H1 (cell line): ENCODE measurements at regions not wholly inside any gene's neighbourhood (a gene's known extent, or its start where the extent isn't known, plus 50 kb on each side); places are given as distances from the start of the nearest gene placed in this dataset.

Experiments used
- CTCF ChIA-PET: fragments of 300-600 bp; sonication (Branson Sonifier 250); formaldehyde crosslinking; loops from one replicate; lab custom pipeline; 2021; ENCODE audit not compliant: partially characterized antibody; lab: Charles Lee
- POLR2A ChIA-PET: fragments of 300-600 bp; sonication (Branson Sonifier 250); formaldehyde crosslinking; loops from one replicate; lab custom pipeline; 2021; ENCODE audit warnings: inconsistent platforms; ENCODE audit not compliant: partially characterized antibody; lab: Charles Lee
- DNase-seq, 2 experiments: peaks; one replicate each; pipeline versions ENCODE4 v3.0.0 to v3.0.0-alpha.2; 2010 to 2022; ENCODE audit warnings: low spot score in 2 of 2, low read depth in 1 of 2, mixed read lengths in 1 of 2
- FAIRE-seq: peaks from 2 replicates; lab custom pipeline; 2011; peaks lifted over from hg19 to GRCh38; lab: Jason Lieb, UNC
- H2AFZ ChIP-seq: 2 replicates; pipeline ENCODE4 v1.8.1; 2012; ENCODE audit warnings: low read length, inconsistent platforms
- H2AK5ac ChIP-seq: 2 replicates; pipeline ENCODE4 v1.6.1; 2013; ENCODE audit warnings: low read depth, low read length
- H2BK120ac ChIP-seq: replicated peaks from 2 replicates; pipeline ENCODE3; 2013; ENCODE audit warnings: low read depth, low read length, inconsistent platforms
- H2BK12ac ChIP-seq: 2 replicates; pipeline ENCODE4 v1.6.1; 2013; ENCODE audit warnings: low read depth, low read length
- H2BK15ac ChIP-seq: 2 replicates; pipeline ENCODE4 v1.6.1; 2013; ENCODE audit warnings: low read length
- H2BK20ac ChIP-seq: 2 replicates; pipeline ENCODE4 v1.6.1; 2013; ENCODE audit warnings: low read length
- H2BK5ac ChIP-seq: 2 replicates; pipeline ENCODE4 v1.6.1; 2013; ENCODE audit warnings: low read depth, low read length
- H3K14ac ChIP-seq: 2 replicates; pipeline ENCODE4 v1.6.1; 2013; ENCODE audit warnings: inconsistent platforms; ENCODE audit not compliant: insufficient read length
- H3K18ac ChIP-seq: 2 replicates; pipeline ENCODE4 v1.6.1; 2013; ENCODE audit warnings: low read length; ENCODE audit errors: extremely low read depth
- H3K23ac ChIP-seq: 2 replicates; pipeline ENCODE4 v1.6.1; 2013; ENCODE audit warnings: inconsistent platforms; ENCODE audit not compliant: insufficient read length
- H3K23me2 ChIP-seq: 2 replicates; pipeline ENCODE4 v1.6.1; 2013; ENCODE audit warnings: low read depth, low read length
- H3K27ac ChIP-seq: 2 replicates; pipeline ENCODE4 v1.6.1; 2011; ENCODE audit warnings: low read depth, low read length, inconsistent platforms
- H3K27me3 ChIP-seq, 4 experiments: replicated peaks in 1 of 4; 1 replicate in 1 of 4; 2 replicates in 3 of 4; pipeline versions ENCODE4 v1.6.1 to v1.8.1; 2011 to 2013; ENCODE audit warnings: low read length in 3 of 4, mild to moderate bottlenecking in 3 of 4, inconsistent platforms in 2 of 4, mixed read lengths in 2 of 4, moderate library complexity in 1 of 4; ENCODE audit not compliant: control insufficient read depth in 3 of 4, insufficient read depth in 3 of 4; ENCODE audit errors: extremely low read depth in 1 of 4
- H3K36me3 ChIP-seq, 4 experiments: 2 replicates each; pipeline versions ENCODE4 v1.6.1 to v1.8.1; 2011 to 2013; ENCODE audit warnings: mild to moderate bottlenecking in 4 of 4, low read length in 3 of 4, moderate library complexity in 2 of 4, control low read depth in 1 of 4, inconsistent platforms in 1 of 4; ENCODE audit not compliant: insufficient read depth in 4 of 4, control insufficient read depth in 2 of 4
- H3K4ac ChIP-seq: replicated peaks from 2 replicates; pipeline ENCODE3; 2013; ENCODE audit warnings: low read length, low read depth, mixed read lengths, inconsistent platforms; ENCODE audit not compliant: insufficient read length
- H3K4me1 ChIP-seq, 4 experiments: replicated peaks in 1 of 4; 1 replicate in 1 of 4; 2 replicates in 3 of 4; pipeline versions ENCODE4 v1.6.1 to v1.8.1; 2011 to 2013; ENCODE audit warnings: low read length in 3 of 4, inconsistent platforms in 2 of 4, mixed read lengths in 1 of 4; ENCODE audit not compliant: insufficient read depth in 4 of 4, control insufficient read depth in 3 of 4
- H3K4me2 ChIP-seq, 2 experiments: 2 replicates each; pipeline versions ENCODE4 v1.6.1 to v1.8.1; 2011 to 2013; ENCODE audit warnings: low read depth in 2 of 2, low read length in 2 of 2, control low read depth in 1 of 2, inconsistent platforms in 1 of 2, mild to moderate bottlenecking in 1 of 2; ENCODE audit not compliant: insufficient read depth in 1 of 2
- H3K4me3 ChIP-seq, 4 experiments: fragments of 200-600, 300-600 bp in 1 of 4; sonication (generic), shearing (Covaris generic), sonication (Bioruptor Twin) in 1 of 4; 2 replicates each; pipeline versions ENCODE4 v1.5.1 to v1.8.1; 2011 to 2016; ENCODE audit warnings: low read length in 4 of 4, low read depth in 3 of 4, control low read depth in 2 of 4, inconsistent platforms in 2 of 4, mild to moderate bottlenecking in 2 of 4, mixed read lengths in 1 of 4, moderate library complexity in 1 of 4; ENCODE audit not compliant: insufficient read depth in 2 of 4; ENCODE audit errors: extremely low read depth in 1 of 4
- H3K56ac ChIP-seq: replicated peaks from 2 replicates; pipeline ENCODE3; 2013; ENCODE audit warnings: low read depth, mild to moderate bottlenecking, mixed read lengths, low read length, inconsistent platforms; ENCODE audit not compliant: insufficient read length
- H3K79me1 ChIP-seq: 2 replicates; pipeline ENCODE4 v1.6.1; 2013; ENCODE audit warnings: low read depth, low read length, control low read depth
- H3K79me2 ChIP-seq, 2 experiments: 2 replicates each; pipeline versions ENCODE4 v1.6.1 to v1.8.1; 2012 to 2013; ENCODE audit warnings: low read length in 2 of 2, mild to moderate bottlenecking in 2 of 2, inconsistent platforms in 1 of 2; ENCODE audit not compliant: insufficient read depth in 2 of 2, control insufficient read depth in 1 of 2
- H3K9ac ChIP-seq, 4 experiments: replicated peaks in 1 of 4; 1 replicate in 1 of 4; 2 replicates in 3 of 4; pipeline versions ENCODE4 v1.6.1 to v1.8.1; 2011 to 2013; ENCODE audit warnings: low read depth in 3 of 4, low read length in 3 of 4, control low read depth in 2 of 4, mild to moderate bottlenecking in 2 of 4, moderate library complexity in 2 of 4, inconsistent platforms in 1 of 4; ENCODE audit errors: extremely low read depth in 1 of 4
- H3K9me3 ChIP-seq, 2 experiments: 2 replicates each; pipeline versions ENCODE4 v1.6.1 to v1.8.1; 2012 to 2013; ENCODE audit warnings: mild to moderate bottlenecking in 2 of 2, moderate library complexity in 2 of 2, control low read depth in 1 of 2, inconsistent platforms in 1 of 2, low read depth in 1 of 2, low read length in 1 of 2, mixed read lengths in 1 of 2; ENCODE audit not compliant: insufficient read depth in 2 of 2
- H4K20me1 ChIP-seq, 2 experiments: replicated peaks in 1 of 2; 2 replicates each; pipeline versions ENCODE3 to v1.8.1; 2011 to 2013; ENCODE audit warnings: inconsistent platforms in 2 of 2, low read length in 2 of 2, mild to moderate bottlenecking in 1 of 2; ENCODE audit not compliant: insufficient read depth in 2 of 2, control insufficient read depth in 1 of 2
- H4K5ac ChIP-seq: 2 replicates; pipeline ENCODE4 v1.6.1; 2013; ENCODE audit warnings: low read length, low read depth, mixed read lengths, inconsistent platforms; ENCODE audit not compliant: insufficient read length
- H4K8ac ChIP-seq: 2 replicates; pipeline ENCODE4 v1.8.0; 2013; ENCODE audit warnings: mild to moderate bottlenecking, moderate library complexity, low read length, inconsistent platforms; ENCODE audit not compliant: insufficient read depth; ENCODE audit errors: extremely low read depth
- H4K91ac ChIP-seq: replicated peaks from 2 replicates; pipeline ENCODE3; 2013; ENCODE audit warnings: low read length, mixed read lengths, inconsistent platforms; ENCODE audit not compliant: insufficient read length
- BACH1 ChIP-seq: IDR thresholded peaks from 2 replicates; pipeline ENCODE4 v1.6.1; 2012; ENCODE audit warnings: low read length, improper control_type of control experiment
- CBX8 ChIP-seq: fragments of 300-800, 300-1000 bp; sonication (generic); IDR thresholded peaks from 2 replicates; pipeline ENCODE4 v1.7.1; 2016; ENCODE audit warnings: low read depth, low read length, borderline replicate concordance
- CTBP2 ChIP-seq: IDR thresholded peaks from 2 replicates; pipeline ENCODE4 v1.7.0; 2011; ENCODE audit warnings: borderline replicate concordance, mild to moderate bottlenecking, moderate library complexity, mixed read lengths, low read length; ENCODE audit not compliant: insufficient read depth, insufficient read length
- EGR1 ChIP-seq: IDR thresholded peaks from 2 replicates; pipeline ENCODE4 v1.6.1; 2011; ENCODE audit warnings: low read depth, low read length, borderline replicate concordance
- GABPA ChIP-seq: IDR thresholded peaks from 2 replicates; pipeline ENCODE4 v1.6.1; 2011; ENCODE audit warnings: mild to moderate bottlenecking, low read length, moderate library complexity, borderline replicate concordance; ENCODE audit not compliant: insufficient read depth
- KDM1A ChIP-seq: fragments of 200-600, 300-600 bp; sonication (generic); IDR thresholded peaks from 2 replicates; pipeline ENCODE4 v1.7.1; 2016; ENCODE audit warnings: mild to moderate bottlenecking, low read length, borderline replicate concordance
- POLR2AphosphoS5 ChIP-seq: IDR thresholded peaks from 2 replicates; pipeline ENCODE4 v1.6.1; 2011; ENCODE audit warnings: low read depth, low read length
- RAD21 ChIP-seq, 2 experiments: IDR thresholded peaks in 1 of 2; conservative IDR thresholded peaks in 1 of 2; 2 replicates each; pipeline ENCODE4 v1.6.1; 2011; ENCODE audit warnings: low read depth in 2 of 2, low read length in 2 of 2, improper control_type of control experiment in 1 of 2, inconsistent platforms in 1 of 2, mild to moderate bottlenecking in 1 of 2, moderate library complexity in 1 of 2
- RFX5 ChIP-seq: IDR thresholded peaks from 2 replicates; pipeline ENCODE4 v1.6.1; 2011; ENCODE audit warnings: low read depth, low read length, improper control_type of control experiment, borderline replicate concordance
- SIRT6 ChIP-seq: IDR thresholded peaks from one replicate; pipeline ENCODE4 v1.7.1; 2012; ENCODE audit warnings: low read length, inconsistent platforms
- SP1 ChIP-seq: IDR thresholded peaks from 2 replicates; pipeline ENCODE4 v1.6.1; 2011; ENCODE audit warnings: low read depth, low read length
- TBP ChIP-seq: IDR thresholded peaks from 2 replicates; pipeline ENCODE4 v1.6.1; 2011; ENCODE audit warnings: low read depth, low read length, improper control_type of control experiment
- TEAD4 ChIP-seq: IDR thresholded peaks from 2 replicates; pipeline ENCODE4 v1.6.1; 2012; ENCODE audit warnings: low read depth, low read length, inconsistent platforms, mixed read lengths
- YY1 ChIP-seq: IDR thresholded peaks from 2 replicates; pipeline ENCODE4 v1.6.1; 2011; ENCODE audit warnings: low read depth, mild to moderate bottlenecking, low read length
- ZNF274 ChIP-seq: IDR thresholded peaks from 2 replicates; pipeline ENCODE4 v1.7.0; 2012; ENCODE audit warnings: low read length, borderline replicate concordance; ENCODE audit errors: extremely low read depth
- WGBS, 2 experiments: shearing (Covaris generic) in 1 of 2; methylation state at CpG; one replicate each; pipeline versions ENCODE4 v1.1.6 to v1.1.7; 2013 to 2015; ENCODE audit warnings: low lambda C conversion rate in 2 of 2, mixed read lengths in 2 of 2, inconsistent platforms in 1 of 2, low coverage in 1 of 2, missing lambda C conversion rate in 1 of 2; ENCODE audit not compliant: insufficient replicate concordance in 2 of 2, insufficient coverage in 1 of 2, insufficient read length in 1 of 2; ENCODE audit errors: extremely low coverage in 1 of 2, missing lambda C conversion rate in 1 of 2; 5-methylcytosine and 5-hydroxymethylcytosine counted together
- TF ChIP-seq, protein P1 (sequence below): IDR thresholded peaks from 2 replicates; pipeline ENCODE4 v1.6.1; 2012; ENCODE audit warnings: inconsistent platforms

- no peak overlapping the region for H3K23ac ChIP-seq
- no peak overlapping the region for H2AK5ac ChIP-seq
- FAIRE-seq (no peak), DNase-seq (no peak)
- H4K20me1 ChIP-seq: no peaks in the 10 kb centered on the region
- no peak overlapping the region for H3K4me3 ChIP-seq
- H2BK120ac ChIP-seq: no peak overlapping the region
- H3K9me3 ChIP-seq: no peaks in the 10 kb centered on the region
- ChIA-PET POLR2A (no interaction called here), CTCF (interaction anchor here (0.9 kb wide), 1 partner anchor 75 kb away, joined by 3 read pairs; no protein-coding TSS in a partner anchor)
- no peak overlapping the region for H3K27ac ChIP-seq
- H3K9ac ChIP-seq: no peak overlapping the region
- H3K23me2 ChIP-seq: no peaks in the 10 kb centered on the region
- H2BK5ac ChIP-seq: no peak overlapping the region
- H3K4me2 ChIP-seq: no peak overlapping the region
- no peak overlapping the region for H3K4ac ChIP-seq
- H2BK12ac ChIP-seq: no peak overlapping the region
- H3K56ac ChIP-seq: no peak overlapping the region
- no peaks in the 10 kb centered on the region for H3K79me2 ChIP-seq
- no peaks in the 10 kb centered on the region for H3K27me3 ChIP-seq
- no peaks in the 10 kb centered on the region for H3K79me1 ChIP-seq
- H2AFZ ChIP-seq: no peak overlapping the region
- H3K14ac ChIP-seq: no peak overlapping the region
- H4K5ac ChIP-seq: no peak overlapping the region
- no peak overlapping the region for H2BK20ac ChIP-seq
- no peak overlapping the region for H3K18ac ChIP-seq
- no peaks in the 10 kb centered on the region for H3K36me3 ChIP-seq
- H4K8ac ChIP-seq: no peak overlapping the region
- no peak overlapping the region for H4K91ac ChIP-seq
- 93% methylated on average over 3 of the region's 3 CpGs; no CpG with 5 or more reads in 1 of the 2 experiments for WGBS, 2 experiments
- no peaks in the 10 kb centered on the region for H3K4me1 ChIP-seq
- H2BK15ac ChIP-seq: no peak overlapping the region
- TF ChIP-seq CBX8 (no peak), SIRT6 (no peak), SP1 (no peak), TBP (no peak), RFX5 (no peak), EGR1 (no peak), ZNF274 (no peak), BACH1 (no peak), KDM1A (no peak), RAD21 (IDR thresholded peaks at IDR 0.05 in 1 of 2, conservative IDR thresholded peaks at IDR 0.05 in 1 of 2; ENCODE audit: low read depth in 2 of 2, low read length in 2 of 2) (no peak), TEAD4 (no peak), GABPA (no peak), POLR2AphosphoS5 (no peak), CTBP2 (no peak), YY1 (no peak)
- TF ChIP-seq, protein P1, sequence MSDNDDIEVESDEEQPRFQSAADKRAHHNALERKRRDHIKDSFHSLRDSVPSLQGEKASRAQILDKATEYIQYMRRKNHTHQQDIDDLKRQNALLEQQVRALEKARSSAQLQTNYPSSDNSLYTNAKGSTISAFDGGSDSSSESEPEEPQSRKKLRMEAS: no peak
Observed at GRCh38 chr10:128338951-128339350, 212.7 kb upstream of the MKI67 start.
